Coronary artery (tissue), 2 donors: ENCODE measurements at regions not wholly inside any gene's neighbourhood (a gene's known extent, or its start where the extent isn't known, plus 50 kb on each side); places are given as distances from the start of the nearest gene placed in this dataset.

Experiments used
- DNase-seq: peaks from one replicate; pipeline ENCODE4 v3.0.0-alpha.2; 2017; ENCODE audit warnings: low spot score
- H3K27ac ChIP-seq, 2 donors: fragments of 200-600 bp; sonication (generic); one replicate each; pipeline ENCODE4 v1.5.1; 2016 to 2019
- H3K4me3 ChIP-seq: fragments of 200-600 bp; sonication (generic); 2 replicates; pipeline ENCODE4 v1.5.1; 2016; ENCODE audit warnings: mild to moderate bottlenecking, moderate library complexity
- CTCF ChIP-seq: fragments of 200-600 bp; sonication (generic); IDR thresholded peaks from one replicate; pipeline ENCODE4 v1.5.1; 2019; ENCODE audit warnings: antibody characterized with exemption

DNA sequence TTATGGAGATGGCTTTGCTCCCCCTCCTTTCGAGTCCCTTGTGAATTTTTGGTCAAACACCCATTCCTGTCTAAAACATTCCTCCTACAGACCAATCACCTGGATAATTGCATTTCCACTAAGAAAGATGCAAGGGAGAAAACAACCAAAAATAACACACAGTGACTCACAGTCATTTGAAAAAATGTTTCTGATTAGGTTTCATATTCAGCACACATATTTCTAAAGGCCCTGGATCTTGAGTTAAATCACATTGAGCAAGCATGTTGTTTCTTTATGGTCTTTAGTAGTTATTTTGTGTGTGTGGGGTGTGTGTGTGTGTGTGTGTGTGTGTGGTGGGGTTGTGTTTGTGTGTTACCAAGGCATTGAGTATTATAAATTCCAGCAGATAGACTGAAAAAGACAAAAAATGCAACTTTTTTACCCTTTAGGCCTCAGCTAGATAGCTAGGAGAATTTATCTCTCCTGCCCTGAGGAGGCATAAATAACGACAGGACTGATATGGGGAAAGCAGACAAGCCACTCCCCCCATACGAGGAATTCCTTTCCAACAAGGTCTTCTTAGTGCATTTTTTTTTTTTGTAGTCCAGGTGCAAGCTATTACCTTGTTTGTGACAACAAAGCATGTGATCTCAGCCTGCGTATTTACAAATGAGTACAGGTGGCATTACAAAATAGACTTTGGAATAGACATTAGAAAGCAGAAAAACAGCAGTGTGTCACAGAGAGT, 265.4 kb upstream of the ADGRL3 start:
- no peak overlapping the region for H3K4me3 ChIP-seq
- no peak for TF ChIP-seq CTCF
- no peak for DNase-seq
- no peak overlapping the region for H3K27ac ChIP-seq

GRCh38 chr4:60938181-60938580, 261.9 kb upstream of the ADGRL3 start:
- H3K27ac ChIP-seq: no peak overlapping the region
- H3K4me3 ChIP-seq: no peak overlapping the region
- no peak for TF ChIP-seq CTCF
- DNase-seq: no peak

- no peak for DNase-seq
- Histone ChIP-seq H3K27ac (no peak overlapping the region), H3K4me3 (no peak overlapping the region)
- TF ChIP-seq CTCF: no peak
These were observed 261.5 kb upstream of the ADGRL3 start for GRCh38 chr4:60938621-60939020.

DNA sequence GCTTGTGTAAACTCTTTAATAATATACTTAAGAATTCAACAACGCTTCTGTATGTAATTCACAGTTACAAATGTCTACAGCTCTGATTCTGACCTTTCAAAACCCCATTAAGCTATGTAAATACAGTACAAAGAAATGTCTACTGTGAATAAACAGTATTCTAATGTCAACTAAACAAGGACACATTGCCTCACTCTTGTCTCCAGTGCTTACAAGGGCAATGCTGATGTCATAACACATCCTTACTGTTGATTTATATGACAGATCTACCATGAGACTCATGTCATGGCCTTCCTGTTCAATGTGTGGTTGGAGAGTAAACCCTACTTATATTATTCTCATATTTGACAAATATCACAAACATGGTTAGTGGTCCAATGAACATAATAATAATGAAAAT, 256.1 kb upstream of the ADGRL3 start:
- no peak for TF ChIP-seq CTCF
- no peak for DNase-seq
- Histone ChIP-seq H3K4me3 (no peak overlapping the region), H3K27ac (no peak overlapping the region)

DNA sequence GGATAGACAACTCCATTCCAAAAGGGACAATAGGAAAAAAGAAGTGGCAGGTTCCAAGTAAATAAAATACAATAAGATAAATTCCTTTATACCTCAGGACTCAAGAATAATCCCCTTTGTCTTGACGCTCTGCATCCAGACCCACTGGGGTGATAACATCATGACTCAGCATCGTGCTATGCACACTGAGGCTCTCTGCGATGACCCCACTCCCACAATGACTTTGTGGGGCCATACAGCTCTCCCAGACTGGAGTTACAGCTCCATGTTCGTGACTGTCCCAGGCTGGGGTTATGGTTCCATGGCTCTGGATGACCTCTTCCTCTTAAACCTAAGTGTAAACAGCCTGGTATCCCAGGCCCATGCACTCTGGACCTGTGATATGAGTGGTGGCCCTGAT, 254.5 kb upstream of the ADGRL3 start:
- Histone ChIP-seq H3K27ac (no peak overlapping the region), H3K4me3 (no peak overlapping the region)
- no peak for DNase-seq
- TF ChIP-seq CTCF: no peak

DNA sequence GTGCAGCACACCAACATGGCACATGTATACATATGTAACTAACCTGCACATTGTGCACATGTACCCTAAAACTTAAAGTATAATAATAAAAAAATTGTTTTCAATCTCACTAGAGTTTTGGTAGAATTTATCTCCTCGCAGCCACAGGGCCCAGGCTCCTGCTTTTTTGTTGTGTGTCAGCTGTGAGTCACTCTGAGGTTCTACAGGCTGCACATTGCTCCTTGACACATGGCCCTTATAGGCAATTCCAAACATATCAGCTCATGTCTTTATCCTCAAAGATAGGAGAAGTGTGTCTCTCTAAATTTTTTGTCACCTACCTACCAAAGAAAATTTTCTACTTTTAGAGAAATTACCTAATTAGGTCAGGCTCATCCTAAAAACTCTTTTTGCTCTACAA, 252.1 kb upstream of the ADGRL3 start:
- no peak for DNase-seq
- TF ChIP-seq CTCF: no peak
- Histone ChIP-seq H3K27ac (no peak overlapping the region), H3K4me3 (no peak overlapping the region)

GRCh38 chr4:60952921-60953320, 247.2 kb upstream of the ADGRL3 start:
- Histone ChIP-seq H3K27ac (no peak overlapping the region), H3K4me3 (no peak overlapping the region)
- no peak for DNase-seq
- no peak for TF ChIP-seq CTCF
